HG03439 (cell line): ENCODE measurements at regions not wholly inside any gene's neighbourhood (a gene's known extent, or its start where the extent isn't known, plus 50 kb on each side); places are given as distances from the start of the nearest gene placed in this dataset.
"Not testable (repeated sequence)": the region's sequence is repeated elsewhere in the genome, so short reads cannot be mapped to it uniquely, and the experiment has no call there.

Experiments
- ATAC-seq: cut with Tn5 transposase; IDR thresholded peaks from one replicate; pipeline ENCODE4 v1.9.1; 2021; ENCODE audit warnings: mild to moderate bottlenecking, moderate library complexity; ENCODE audit not compliant: unreplicated experiment

DNA sequence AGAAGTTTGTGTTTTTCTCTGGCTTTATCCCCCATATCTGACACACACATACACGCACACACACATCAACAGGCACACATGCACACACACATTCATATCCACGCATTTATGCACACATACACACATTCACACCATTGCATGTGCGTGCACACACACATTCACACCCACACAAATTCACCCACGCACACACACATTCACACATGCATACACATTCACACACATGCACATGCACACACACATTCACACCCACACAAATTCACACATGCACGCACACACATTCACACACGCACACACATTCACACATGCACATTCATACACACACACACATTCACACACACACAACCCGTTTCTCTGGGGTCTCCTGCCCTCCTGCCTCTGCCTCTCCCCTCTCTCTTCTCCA, 264.2 kb downstream of the BCL11B start:
- no peak for ATAC-seq

DNA sequence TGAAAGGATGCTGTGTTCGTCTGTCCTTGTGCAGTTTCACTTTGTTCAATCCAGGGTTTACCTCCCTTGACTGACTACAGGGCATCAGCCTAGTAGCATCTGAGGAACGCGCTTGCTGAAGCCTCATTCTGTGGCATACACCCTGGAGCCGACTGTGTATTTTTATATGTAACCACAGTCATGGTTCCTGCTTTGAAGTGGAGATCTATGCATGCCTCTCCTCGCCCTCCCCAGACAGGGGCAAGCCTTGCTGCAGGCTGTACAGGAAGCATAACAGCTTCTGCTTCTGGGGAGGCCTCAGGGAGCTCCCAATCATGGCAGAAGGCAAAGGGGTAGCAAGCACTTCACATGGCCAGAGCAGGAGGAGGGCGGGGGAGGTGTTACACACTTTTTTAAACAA, 262.1 kb downstream of the BCL11B start:
- no peak for ATAC-seq

DNA sequence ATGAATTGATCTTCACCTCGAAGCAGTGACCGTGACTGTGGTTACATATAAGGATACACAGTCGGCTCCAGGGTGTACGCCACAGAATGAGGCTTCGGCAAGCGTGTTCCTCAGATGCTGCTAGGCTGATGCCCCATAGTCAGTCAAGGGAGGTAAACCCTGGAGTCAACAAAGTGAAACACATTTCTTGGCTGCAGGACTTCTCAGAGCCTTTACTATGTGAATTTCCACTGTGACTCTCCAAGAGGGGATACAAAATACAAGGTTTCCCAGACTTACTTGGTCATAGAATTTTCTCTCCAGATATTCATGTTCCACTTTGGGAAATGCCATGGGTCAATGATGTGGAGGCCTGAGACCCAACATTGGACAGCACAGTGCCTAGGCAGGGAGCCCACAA, 260.6 kb downstream of the BCL11B start:
- no peak for ATAC-seq

DNA sequence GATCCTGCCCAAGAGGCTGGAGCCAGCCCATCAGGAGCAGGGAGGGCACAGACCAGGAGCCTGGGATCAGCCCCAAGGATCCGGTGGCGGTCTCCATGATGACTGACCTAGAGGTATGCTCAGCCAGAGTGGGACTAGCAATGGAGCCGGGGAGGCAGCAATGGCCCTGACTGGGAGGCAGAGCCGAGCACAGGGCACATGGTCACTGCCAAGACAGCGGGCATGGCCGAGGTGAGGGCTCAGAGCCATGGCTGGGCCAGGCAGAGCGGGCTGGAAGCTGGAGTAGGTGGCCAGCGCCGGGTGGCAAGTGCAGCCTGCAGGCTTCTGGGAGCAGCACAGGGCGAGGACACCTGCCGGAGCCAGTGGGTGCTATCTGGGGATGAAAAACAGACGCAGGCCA, 259.3 kb downstream of the BCL11B start:
- ATAC-seq = no peak

DNA sequence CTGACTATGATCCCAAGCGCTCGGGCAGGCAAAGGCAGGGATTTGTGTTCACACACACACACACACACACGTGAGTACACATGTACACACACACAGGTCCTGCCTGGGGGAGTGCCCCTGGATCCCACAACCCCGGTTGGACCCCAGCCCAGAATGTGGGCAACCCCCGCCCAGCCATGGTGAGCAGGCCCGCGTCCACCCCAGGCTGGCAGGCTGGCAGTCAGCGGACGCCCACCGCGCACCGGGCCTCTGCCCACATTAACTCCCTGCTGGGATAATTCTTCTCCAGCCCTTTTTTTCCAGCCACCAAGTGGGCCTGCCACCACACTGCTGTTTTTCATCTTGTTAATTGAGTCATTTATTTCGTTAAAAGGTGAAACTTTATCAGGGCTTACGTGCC, 256.2 kb downstream of the BCL11B start:
- ATAC-seq = no peak

DNA sequence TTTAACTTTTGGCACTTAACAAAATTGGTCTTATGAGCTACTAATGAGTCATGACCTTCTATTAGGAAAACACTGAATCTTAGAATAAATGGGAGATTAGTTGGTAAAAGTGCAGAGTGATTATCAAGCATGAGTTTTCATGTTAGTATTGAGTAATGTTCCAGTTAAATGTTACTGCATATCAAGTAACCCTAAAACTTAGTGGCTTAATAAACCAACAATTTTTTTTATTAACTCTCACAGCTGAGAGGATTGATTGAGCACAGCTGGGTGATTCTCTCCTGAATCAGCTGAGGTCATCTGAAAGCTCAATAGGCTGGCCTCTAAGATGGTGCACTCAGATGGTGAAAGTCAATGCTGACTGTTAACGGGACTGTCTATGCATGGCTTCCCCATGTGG, 248.6 kb downstream of the BCL11B start:
- ATAC-seq = no peak

DNA sequence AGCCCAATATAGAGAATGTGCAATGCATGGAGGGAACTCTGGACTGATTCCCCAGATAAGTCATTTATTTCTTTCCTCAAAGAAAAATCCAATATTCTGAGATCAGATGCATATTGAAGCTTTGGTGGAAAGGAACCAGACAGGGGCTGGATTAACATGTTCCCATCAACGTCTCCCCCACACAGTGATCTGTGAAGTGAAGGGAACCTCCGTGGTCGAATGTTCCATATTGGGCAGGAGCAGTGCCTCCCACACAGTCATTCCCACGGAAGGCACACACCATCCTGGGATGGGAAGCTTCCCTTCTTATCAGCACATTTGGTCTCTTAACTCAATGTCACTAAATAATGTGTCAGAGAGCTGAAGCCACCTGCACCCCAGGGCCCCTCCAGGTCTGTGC, 247.1 kb downstream of the BCL11B start:
- no peak for ATAC-seq

DNA sequence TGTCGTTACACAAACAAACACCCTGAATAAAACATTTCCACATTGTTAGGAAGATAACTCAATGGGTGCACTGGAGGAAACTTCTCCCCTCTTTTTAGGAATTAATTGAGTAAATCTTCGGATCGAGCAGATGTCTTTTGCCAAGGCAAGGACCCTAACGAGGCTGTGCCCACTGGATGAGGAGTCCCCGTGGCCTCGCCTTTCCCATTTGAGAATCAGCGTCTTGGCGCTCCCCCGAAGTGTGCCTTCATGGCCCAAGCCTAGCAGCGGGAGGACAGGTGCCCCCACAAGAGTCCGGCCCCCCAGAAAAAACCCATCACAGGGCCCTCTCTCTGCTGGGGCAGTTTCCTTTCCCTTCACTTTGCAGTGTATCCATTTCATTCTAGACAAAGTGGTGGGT, 246.6 kb downstream of the BCL11B start:
- no peak for ATAC-seq

DNA sequence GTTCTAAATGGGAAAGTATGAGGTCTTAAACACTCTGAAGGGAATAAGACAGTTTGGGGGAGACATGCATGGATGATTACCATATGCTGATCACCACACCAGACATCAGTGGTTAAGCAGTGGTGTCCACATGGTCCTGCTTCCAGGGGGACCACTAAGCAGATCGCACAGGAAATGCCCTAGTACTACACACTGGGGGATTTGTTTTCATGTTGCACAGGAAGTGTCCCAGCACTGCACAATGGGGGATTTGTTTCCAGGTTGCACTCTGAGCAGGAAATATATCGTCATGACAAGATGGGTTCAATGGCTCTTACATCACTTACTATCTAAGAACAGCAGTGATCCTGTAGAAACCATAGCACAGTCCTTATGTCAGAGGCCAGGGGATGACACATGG, 245.5 kb downstream of the BCL11B start:
- no peak for ATAC-seq

DNA sequence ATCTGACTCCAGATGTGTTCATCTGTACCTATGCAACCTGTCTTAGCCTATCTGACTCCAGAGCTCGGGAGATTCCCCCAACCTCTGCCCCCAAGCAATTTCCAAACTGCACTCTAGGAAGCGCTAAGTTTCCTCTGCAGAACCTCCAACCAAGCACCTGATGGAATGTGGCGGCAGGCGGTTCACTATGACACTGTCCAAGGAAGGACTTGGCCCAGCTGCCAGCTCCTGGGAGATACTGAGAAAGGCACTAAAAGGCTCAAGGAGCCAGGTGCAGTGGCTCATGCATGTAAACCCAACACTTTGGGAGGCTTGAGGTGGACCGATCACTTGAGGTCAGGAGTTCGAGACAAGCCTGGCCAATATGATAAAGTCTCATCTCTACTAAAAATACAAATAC, 244.0 kb downstream of the BCL11B start:
- ATAC-seq = no peak

DNA sequence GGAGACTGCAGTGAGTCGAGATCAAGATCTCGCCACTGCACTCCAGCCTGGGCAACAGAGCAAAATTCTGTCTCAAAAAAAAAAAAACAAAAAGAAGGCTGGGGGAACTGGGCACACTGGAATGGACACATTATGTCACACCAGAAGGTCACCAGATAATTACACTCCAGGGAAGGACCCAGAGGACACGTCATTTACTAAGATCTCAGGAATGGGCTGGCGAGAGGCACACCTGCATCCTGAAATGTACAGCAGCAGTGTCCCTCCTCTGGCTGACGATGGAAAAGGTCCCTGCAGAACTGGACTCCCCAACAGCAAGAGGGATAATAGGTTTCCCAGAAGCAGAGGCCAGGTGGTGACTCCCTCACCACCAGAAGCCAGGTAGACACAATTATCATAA, 243.5 kb downstream of the BCL11B start:
- no peak for ATAC-seq

DNA sequence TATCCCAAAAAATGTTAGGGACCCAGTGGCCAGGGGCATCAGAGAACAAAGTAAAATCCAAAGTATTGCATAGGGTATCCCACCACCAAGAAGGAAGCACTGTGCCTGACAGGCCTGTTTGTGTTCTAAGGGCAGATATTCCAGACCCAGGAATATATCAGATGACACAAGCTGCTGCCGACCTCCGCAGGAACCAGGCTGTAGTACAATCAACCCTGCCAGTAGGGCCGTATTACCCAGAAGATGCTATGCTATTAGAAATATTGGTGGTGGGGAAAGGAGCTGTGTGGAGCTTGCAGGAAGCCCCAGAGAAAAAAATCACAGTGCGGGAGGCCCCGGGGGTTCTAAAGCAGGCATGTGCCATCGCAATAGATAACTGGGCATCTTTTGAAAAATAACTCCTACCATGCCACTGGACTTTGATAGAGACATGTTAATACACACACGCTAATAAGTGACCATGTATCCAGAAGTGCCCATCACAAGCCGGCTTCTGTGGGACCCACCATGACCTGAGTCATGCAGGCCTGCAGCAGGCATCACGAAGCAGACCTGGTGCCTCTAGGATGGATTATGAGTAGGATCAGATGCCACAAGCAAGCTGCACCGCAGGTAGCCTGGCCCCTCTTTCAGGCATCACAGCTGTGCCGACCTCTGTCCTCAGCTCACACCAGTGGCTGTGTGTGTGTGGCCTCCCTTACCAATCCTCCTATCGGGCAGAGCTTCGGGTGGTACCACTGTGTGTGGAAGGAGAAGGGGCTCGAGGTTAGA, 242.7 kb downstream of the BCL11B start:
- ATAC-seq = no peak

DNA sequence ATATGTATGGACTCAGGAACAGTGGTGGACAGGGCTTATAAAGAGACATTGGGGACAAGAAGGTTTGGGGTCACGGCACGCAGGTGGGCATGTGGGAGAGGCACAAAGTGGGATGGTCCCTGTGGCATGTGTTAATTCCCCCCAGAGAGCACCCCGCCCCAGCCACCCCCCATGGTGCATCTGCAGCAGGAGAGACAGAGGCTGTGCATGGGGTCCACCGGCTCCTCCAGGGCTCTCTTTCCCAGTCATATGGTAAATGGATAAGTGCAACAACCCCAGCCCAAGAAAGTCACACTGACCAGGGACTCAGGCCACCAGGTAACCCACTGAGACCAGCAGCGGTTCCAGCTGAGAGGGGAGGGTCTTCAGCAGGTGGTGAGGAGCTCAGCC, 242.1 kb downstream of the BCL11B start:
- ATAC-seq = no peak

DNA sequence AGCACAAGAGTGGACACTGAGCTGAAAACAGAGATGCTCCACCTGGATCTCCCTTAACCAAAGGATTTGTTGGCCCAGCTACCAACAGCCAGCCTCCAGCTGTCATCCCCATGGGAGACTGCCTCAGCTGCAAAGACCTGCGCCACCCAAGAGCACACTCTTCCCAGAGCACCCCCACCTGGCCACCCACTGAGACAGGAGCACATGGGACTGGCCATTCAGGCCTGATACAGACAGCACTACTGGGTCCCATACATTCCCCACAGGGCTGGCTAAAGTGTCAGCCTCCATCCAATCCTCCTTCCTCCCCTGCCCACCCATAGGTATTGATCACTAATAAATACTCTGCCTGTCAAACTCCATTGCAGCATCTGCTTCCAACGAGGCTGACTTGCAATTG, 241.5 kb downstream of the BCL11B start:
- no peak for ATAC-seq

DNA sequence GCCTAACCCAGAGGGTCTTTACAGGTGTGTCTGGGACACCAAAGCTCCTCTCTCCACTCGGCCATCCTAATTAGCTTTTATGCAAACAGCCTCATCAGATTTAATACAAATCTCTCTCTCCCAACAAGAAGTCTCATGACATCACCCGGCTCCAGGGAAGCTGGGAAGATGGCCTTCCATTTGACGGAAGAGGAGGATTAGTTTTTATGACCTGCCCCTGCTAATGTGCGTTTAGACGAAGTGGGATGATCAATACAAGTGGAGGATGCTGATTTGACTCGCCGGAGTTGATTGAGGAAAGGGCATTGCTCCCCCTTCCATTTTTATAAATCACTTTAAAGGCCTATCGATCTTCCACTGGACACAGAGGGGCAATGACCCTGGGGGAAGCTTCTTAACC, 239.2 kb downstream of the BCL11B start:
- no peak for ATAC-seq

DNA sequence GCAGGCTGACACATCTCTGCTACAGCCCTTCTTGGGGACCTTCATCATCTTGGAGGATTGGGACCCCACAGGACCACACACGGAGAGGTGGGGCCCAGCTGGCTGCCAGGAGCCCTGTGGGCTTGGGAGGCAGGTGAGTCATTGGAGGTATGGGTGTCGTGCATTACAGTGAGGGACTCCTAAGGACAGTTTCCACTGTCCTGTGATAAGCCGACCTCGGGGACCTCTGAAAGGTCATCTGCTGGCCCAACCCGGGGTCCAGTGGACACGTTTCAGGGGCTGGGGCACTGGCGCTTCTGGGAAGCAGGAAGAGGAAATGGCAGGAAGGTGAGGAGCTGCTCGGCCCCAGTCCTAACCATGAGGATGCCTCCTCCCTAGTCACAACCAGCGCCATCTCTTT, 238.0 kb downstream of the BCL11B start:
- no peak for ATAC-seq

DNA sequence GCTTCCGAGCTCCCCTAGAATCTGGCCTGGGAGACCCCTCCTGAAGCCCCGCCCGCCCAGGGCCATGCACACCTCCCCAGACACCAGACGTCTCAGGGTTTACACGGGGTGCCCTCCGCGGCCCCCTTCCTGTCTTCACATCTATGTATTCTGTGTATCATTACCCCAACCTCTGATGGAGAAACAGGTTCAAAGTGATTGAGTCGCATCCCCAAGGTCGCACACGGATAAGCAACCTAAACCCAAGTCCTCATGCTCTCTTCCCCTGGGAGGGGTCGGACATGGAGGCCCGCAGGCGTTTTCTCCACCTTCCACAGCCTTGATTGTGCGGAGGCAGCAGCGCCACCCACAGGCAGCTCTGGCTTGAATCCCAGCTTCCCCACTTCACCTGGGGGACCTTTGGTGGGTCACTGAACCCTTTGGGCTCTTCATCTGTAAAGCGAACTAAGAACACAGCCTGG, 237.3 kb downstream of the BCL11B start:
- no peak for ATAC-seq

DNA sequence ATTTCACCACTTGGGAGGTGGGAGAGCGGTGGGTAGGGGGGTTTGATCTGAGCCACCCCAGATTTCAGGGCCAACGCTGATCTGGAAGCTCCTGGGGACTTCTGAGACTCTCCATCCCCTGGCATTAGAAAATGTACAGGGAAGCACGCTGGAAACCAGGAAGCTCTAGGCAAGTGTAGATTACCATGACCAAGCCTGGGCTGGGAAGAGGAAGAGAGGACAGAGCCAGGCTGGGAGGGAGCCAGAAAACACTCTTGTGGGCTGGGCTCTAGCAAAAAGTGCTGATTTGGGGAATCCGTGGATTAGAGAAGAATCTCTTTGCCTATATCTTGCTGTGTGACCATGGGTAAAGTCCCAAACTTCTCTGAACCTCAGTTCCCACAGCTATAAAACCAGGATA, 236.7 kb downstream of the BCL11B start:
- no peak for ATAC-seq

DNA sequence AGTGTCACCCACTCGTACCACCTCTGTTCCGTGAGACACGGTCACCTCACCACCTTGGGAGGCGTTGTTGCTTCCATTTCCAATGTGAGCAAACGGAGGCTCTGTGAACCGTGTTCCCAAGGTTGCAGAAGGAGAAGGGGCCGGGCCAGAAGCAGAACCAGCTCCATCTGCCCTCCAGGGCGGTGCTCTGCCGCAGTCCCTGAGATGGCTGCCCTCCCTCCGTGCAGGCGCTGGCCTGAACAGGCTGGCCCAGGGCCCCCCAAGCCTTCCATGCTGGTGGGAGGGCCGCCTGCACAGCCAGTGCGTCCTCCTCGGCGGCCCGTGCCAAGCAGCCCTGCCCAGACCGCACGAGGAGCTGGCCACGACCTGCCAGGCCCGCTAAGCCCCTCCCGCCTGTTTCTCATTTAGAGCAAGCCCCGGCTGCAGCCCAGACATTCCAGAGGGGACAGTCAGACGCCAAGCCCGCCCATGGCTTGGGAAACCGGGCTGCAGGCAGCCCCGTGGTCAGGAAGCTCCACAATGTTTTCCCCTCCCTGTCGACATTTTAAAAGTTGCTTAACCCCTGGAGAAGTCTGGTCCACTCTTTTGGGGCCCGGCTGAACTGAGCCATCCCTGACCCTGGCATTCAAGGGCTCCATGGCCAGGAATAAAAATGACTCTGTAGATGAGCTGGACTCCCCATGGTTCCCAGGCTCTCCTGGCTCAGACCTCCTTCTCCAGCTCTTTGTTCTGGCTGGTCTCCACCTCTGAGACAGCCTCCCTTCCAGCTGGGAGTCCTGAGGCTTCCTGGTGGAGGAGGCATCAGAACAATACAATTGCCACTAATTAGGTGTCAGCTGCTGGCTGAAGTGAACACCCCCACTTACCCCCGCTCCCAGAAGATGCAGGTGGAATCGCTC, 236.0 kb downstream of the BCL11B start:
- ATAC-seq = no peak

DNA sequence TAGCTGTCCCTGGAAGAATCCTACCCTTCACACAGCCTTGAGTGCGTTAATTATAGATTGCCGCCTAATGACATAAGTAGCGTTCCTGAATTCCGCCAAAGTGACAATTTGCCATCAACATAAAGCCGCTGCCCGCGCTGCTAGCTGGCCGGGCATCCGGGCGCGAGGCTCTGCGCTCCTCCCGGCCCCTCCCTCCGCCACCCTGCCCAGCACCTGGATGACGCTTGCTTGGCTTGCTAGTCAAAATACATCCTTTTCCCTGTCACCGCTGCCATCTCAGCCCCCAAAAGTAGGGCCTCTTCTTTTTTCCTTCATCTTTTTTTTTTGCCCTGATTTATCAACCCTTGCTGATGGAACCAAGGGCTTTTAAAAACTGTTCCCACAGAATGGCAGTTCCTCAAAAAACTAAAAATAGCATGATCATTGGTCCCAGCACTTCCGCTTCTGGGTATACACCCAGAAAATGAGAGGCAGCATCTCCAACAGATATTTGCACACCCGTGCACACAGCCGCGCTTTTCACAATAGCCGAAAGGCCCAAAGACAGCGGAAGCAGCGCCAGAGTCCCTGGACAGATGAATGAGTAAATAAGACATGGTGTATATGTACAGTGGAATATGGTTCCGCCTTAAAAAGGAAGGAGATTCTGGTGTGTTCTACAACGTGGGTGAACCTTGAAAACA, 235.2 kb downstream of the BCL11B start:
- no peak for ATAC-seq

DNA sequence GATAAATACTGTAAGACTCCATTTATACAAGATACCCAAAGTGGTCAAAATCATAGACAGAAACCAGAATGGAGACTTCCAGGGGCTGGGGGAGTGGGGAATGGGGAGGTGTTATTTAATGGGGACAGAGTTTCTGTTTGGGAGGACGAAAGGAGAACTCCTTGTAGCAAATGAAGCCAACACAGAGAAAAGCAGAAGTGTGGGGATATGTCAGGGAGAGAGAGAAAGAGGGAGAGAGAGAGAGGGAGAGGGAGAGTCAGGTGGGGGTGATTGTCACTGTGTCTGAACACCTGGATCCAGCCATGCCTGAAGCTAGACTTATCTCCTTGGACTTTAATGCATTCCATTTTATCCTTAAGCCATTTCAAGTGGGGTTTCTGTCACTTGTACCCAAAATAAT, 234.7 kb downstream of the BCL11B start:
- ATAC-seq = not testable (repeated sequence)
